ENCODE measurements at regions not wholly inside any gene's neighbourhood (a gene's known extent, or its start where the extent isn't known, plus 50 kb on each side); places are given as distances from the start of the nearest gene placed in this dataset.

DNA sequence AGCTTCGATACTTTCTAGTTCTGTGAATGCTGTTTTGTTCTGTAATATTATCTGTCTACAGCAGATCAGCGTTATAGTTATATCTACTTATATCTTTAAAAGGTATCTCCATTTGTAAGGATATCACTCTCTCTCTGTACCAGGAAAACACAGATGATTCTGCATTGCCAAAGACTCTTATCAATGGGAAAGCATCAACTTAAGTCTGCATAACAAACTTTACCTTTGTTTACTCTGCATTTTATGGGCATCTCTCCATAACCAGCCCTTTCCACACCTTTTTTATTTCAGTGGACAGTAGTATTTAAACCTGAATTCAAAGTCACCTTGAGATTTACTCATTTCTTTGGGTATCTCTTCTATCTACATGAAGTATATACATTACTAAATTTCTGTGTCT, 238.7 kb upstream of the GRM7 start:
- no peaks in the 10 kb centered on the region for H3K79me2 ChIP-seq (ENCODE audit: control insufficient read depth, insufficient read depth, low read length)
- no peak for FAIRE-seq

More for the DNA sequence above, 238.7 kb upstream of the GRM7 start:
- ChIA-PET POLR2A (no interaction called here), CTCF (no interaction called here)
- intact Hi-C loops (cut with micrococcal nuclease) = no loop called here
- H3K9me3 ChIP-seq (replicated peaks; ENCODE audit: control insufficient read depth, insufficient read depth, low read length) = no peaks in the 10 kb centered on the region
- H3K36me3 ChIP-seq (ENCODE audit: control insufficient read depth in 2 of 2, extremely low read depth in 1 of 2, insufficient read depth in 2 of 2, low read length in 2 of 2) = no peaks in the 10 kb centered on the region
- BruUV-seq (replicated peaks) = no TSS peak
- no peaks in the 10 kb centered on the region for H3K4me1 ChIP-seq (ENCODE audit: control insufficient read depth, extremely low read depth, insufficient read depth, low read length)
- no peaks in the 10 kb centered on the region for H4K20me1 ChIP-seq (replicated peaks; ENCODE audit: control insufficient read depth, extremely low read depth, insufficient read depth, low read length)
- no peak overlapping the region for H2AFZ ChIP-seq (ENCODE audit: low read depth, low read length)
- dilution Hi-C loops (cut with MboI; ENCODE audit: extremely low pct_ligation_motif_present, low sequenced_read_pairs) = no loop called here
- TF ChIP-seq EZH2 (IDR thresholded peaks at IDR 0.05; ENCODE audit: borderline replicate concordance, low read depth, low read length, severe bottlenecking) (no peak), POLR2A (IDR thresholded peaks at IDR 0.05; ENCODE audit: low read depth, low read length) (no peak), MYC (IDR thresholded peaks at IDR 0.05; ENCODE audit: low read depth, low read length) (no peak), MAX (IDR thresholded peaks at IDR 0.05; ENCODE audit: insufficient read depth, insufficient read length) (no peak), FOS (IDR thresholded peaks at IDR 0.05; ENCODE audit: borderline replicate concordance, insufficient read depth, low read length) (no peak), POLR2AphosphoS5 (IDR thresholded peaks at IDR 0.05; ENCODE audit: insufficient read depth, low read depth, low read length) (no peak), JUN (IDR thresholded peaks at IDR 0.05; ENCODE audit: borderline replicate concordance, insufficient read depth, insufficient read length, low read depth) (no peak), CTCF (IDR thresholded peaks at IDR 0.05; ENCODE audit: extremely low read depth in 1 of 2, insufficient read depth in 1 of 2, low read depth in 1 of 2, low read length in 2 of 2) (no peak), GATA2 (IDR thresholded peaks at IDR 0.05; ENCODE audit: insufficient read depth, insufficient read length, low read depth, low read length) (no peak)
- no peak overlapping the region for H3K4me3 ChIP-seq (replicated peaks in 1 of 3; ENCODE audit: insufficient read depth in 1 of 3, low read depth in 1 of 3, low read length in 3 of 3)
- no peak for DNase-seq (ENCODE audit: low read depth, low spot score)
- no peaks in the 10 kb centered on the region for H3K9me1 ChIP-seq (replicated peaks; ENCODE audit: control insufficient read depth, extremely low read depth, insufficient read depth, low read length)
- H3K27me3 ChIP-seq (ENCODE audit: control insufficient read depth in 2 of 2, insufficient read depth in 2 of 2, low read length in 2 of 2) = no peaks in the 10 kb centered on the region
- H3K9ac ChIP-seq (replicated peaks; ENCODE audit: extremely low read depth, insufficient read depth, low read length) = no peak overlapping the region
- no peak overlapping the region for H3K27ac ChIP-seq (ENCODE audit: insufficient read depth, low read depth, low read length)
- no peak overlapping the region for H3K4me2 ChIP-seq (ENCODE audit: insufficient read depth, low read length)

All from endothelial cell of umbilical vein (primary cell).